Pons (tissue), 1 donor: ENCODE measurements at regions not wholly inside any gene's neighbourhood (a gene's known extent, or its start where the extent isn't known, plus 50 kb on each side); places are given as distances from the start of the nearest gene placed in this dataset.

ENCODE experiments used
- DNase-seq: peaks from one replicate; pipeline ENCODE4 v3.0.0-alpha.2; 2016; ENCODE audit warnings: low spot score

GRCh38 chr4:130485371-130485770 is 1389.4 kb downstream of the C4orf33 start:
- DNase-seq, result no peak

GRCh38 chr4:130486186-130486585 is 1390.2 kb downstream of the C4orf33 start:
- DNase-seq, result no peak

- DNase-seq, result no peak
Measured at GRCh38 chr4:130486841-130487240, 1390.9 kb downstream of the C4orf33 start.

- no peak for DNase-seq
Measured at GRCh38 chr4:130510661-130511060, 1414.7 kb downstream of the C4orf33 start.

- DNase-seq, result no peak
Measured at GRCh38 chr4:130511776-130512175, 1415.8 kb downstream of the C4orf33 start.

- DNase-seq, result no peak
Measured at GRCh38 chr4:130524057-130524456, 1428.1 kb downstream of the C4orf33 start.

GRCh38 chr4:130530505-130530904 is 1434.6 kb downstream of the C4orf33 start:
- no peak for DNase-seq

- DNase-seq, result no peak
Measured at GRCh38 chr4:130534651-130535050, 1438.7 kb downstream of the C4orf33 start.

- DNase-seq, result no peak
Measured at GRCh38 chr4:130542953-130543352, 1447.0 kb downstream of the C4orf33 start.

GRCh38 chr4:130545171-130545570 is 1449.2 kb downstream of the C4orf33 start:
- no peak for DNase-seq

GRCh38 chr4:130545596-130545995 is 1449.6 kb downstream of the C4orf33 start:
- DNase-seq, result no peak

GRCh38 chr4:130559268-130559667 is 1463.3 kb downstream of the C4orf33 start:
- no peak for DNase-seq

GRCh38 chr4:130563185-130563888 is 1467.4 kb downstream of the C4orf33 start:
- DNase-seq, result peak; percentile 54

- no peak for DNase-seq
Measured at GRCh38 chr4:130563889-130564418, 1468.0 kb downstream of the C4orf33 start.

GRCh38 chr4:130568746-130569145 is 1472.8 kb downstream of the C4orf33 start:
- DNase-seq, result no peak

GRCh38 chr4:130573742-130574141 is 1477.8 kb downstream of the C4orf33 start:
- no peak for DNase-seq

GRCh38 chr4:130574215-130574614 is 1478.3 kb downstream of the C4orf33 start:
- DNase-seq, result no peak

- no peak for DNase-seq
Measured at GRCh38 chr4:130576218-130576617, 1480.3 kb downstream of the C4orf33 start.

- DNase-seq, result no peak
Measured at GRCh38 chr4:130591091-130591490, 1495.1 kb downstream of the C4orf33 start.

- DNase-seq, result no peak
Measured at GRCh38 chr4:130600706-130601105, 1504.8 kb downstream of the C4orf33 start.

GRCh38 chr4:130603043-130603442 is 1507.1 kb downstream of the C4orf33 start:
- no peak for DNase-seq

- DNase-seq, result no peak
Measured at GRCh38 chr4:130608121-130608520, 1512.2 kb downstream of the C4orf33 start.

- DNase-seq, result no peak
Measured at GRCh38 chr4:130628531-130628930, 1532.6 kb downstream of the C4orf33 start.
